ENCODE measurements at regions not wholly inside any gene's neighbourhood (a gene's known extent, or its start where the extent isn't known, plus 50 kb on each side); places are given as distances from the start of the nearest gene placed in this dataset.

GRCh38 chr2:19036091-19036490 is 322.3 kb downstream of the OSR1 start:
- TF ChIP-seq CTCF (IDR thresholded peaks at IDR 0.05) (no peak), POLR2A (IDR thresholded peaks at IDR 0.05) (no peak)

Data from upper lobe of left lung (tissue), 4 donors.